Activated CD4-positive, alpha-beta T cell treated with anti-CD3 and anti-CD28 coated beads, Interleukin-10, Interleukin-2, amounts not matched to agents 100 ng/mL and 50 ng/mL, durations not matched to agents 16 hours and 8 hours (primary cell): ENCODE measurements at regions not wholly inside any gene's neighbourhood (a gene's known extent, or its start where the extent isn't known, plus 50 kb on each side); places are given as distances from the start of the nearest gene placed in this dataset.

Source experiments
- DNase-seq: peaks from one replicate; pipeline ENCODE4 v3.0.0-alpha.2; 2020

DNA sequence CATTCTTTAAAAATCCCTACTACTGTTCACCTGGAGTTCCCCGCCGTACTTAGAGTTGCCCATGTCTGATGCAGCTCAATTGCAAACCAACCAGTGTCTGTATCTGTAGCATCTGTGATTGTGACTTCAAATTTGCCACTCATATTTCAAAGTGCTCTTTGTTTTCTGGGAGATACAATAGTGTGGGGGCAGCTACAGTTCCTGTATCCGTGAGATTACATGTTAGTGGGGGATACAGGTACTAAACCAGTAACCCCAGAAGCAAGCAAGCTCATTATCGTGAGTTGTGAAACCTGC, 140.9 kb downstream of the ANKRD60 start:
- DNase-seq, result no peak

DNA sequence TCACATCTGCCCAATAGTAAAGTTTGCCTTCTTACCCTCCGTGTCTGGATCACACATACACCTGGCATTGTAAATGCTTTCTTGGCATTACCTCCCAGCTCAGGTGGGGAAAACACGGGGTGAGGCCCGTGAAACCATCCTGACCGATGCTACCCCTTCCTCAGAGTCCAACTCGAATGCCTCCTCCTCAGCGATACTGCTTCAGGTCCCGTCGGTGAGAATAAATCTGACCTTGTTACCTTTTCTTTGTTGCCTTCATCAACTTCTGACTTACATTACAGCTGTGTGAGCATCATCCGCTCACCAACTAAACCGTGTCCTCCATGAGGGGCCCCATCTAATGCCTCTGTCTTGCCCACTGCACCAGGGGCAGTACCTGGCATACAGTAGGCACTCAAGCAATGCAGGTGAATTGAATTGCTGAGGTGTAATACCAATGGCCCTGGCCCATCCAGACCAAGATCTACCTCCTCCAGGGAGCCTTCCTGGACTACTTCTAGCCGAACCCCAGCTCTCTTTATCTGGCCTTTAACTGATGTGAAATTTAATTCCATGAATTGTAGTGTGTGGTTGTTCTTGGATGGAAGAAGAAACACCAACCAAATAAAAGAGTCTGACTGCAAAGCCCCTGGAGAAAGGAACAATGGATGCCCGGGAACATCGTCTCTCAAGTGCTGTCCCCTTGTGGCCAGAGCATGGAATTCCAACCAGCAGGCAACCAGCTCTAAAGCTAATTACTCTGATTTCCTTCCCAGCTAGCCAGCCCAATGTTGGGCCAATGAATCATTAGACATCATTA, 141.5 kb downstream of the ANKRD60 start:
- DNase-seq, result peak; percentile 25

DNA sequence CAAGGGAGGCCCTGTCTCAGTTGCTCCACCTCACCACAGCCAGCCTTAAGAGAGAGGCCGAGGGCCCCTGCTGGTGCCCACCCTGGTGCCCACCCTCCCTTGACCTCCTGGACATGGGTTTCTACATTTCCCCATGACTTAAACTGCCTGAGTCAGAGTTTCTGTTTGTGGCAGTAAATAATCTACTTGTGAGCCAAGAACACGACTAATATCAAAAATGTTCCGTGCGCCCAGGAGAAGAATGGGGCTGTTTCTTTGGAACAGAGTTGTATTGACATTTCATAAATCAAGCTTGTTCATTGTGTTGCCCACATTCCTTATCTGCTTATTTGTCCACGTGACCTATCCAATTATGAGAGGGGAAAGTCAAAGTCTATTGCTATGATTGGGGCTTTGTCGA, 143.5 kb downstream of the ANKRD60 start:
- no peak for DNase-seq

DNA sequence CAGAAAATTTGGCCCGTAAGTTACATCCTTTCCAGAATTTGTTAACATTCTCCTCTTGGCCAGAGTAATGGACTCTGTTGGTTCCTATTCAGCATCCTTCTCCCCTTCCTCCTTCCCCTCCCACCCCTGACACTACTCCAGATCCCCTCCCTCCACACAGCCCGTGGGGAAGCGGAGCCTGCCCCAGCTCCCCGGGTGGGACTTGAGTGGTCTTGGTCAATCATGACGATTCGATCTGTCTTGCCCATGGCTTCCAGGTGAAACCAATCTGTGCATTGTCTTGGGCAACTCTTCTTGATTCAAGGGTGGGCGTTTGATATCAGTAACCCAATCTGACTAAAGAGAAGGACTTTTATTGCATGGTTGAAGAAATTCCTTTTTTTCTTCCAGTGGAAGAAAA, 143.9 kb downstream of the ANKRD60 start:
- DNase-seq, result no peak

DNA sequence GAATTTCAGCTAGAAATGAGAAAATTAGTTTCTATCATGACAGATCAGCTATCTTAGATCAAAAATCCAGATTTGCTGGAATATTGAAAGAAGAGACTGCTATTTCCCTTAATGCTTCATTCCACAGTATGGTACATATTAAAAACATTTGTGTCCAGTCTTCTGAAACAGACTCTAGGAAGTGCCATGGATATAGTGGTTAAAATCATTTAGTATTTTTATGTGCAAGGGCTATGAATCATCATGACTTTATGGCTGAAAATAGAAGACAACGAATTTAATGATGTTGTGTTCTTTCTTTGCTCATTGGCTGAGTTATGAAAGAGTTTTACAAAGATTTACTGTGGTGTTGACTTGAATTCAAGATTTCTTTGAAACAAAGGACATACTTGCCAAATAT, 146.6 kb downstream of the ANKRD60 start:
- no peak for DNase-seq

DNA sequence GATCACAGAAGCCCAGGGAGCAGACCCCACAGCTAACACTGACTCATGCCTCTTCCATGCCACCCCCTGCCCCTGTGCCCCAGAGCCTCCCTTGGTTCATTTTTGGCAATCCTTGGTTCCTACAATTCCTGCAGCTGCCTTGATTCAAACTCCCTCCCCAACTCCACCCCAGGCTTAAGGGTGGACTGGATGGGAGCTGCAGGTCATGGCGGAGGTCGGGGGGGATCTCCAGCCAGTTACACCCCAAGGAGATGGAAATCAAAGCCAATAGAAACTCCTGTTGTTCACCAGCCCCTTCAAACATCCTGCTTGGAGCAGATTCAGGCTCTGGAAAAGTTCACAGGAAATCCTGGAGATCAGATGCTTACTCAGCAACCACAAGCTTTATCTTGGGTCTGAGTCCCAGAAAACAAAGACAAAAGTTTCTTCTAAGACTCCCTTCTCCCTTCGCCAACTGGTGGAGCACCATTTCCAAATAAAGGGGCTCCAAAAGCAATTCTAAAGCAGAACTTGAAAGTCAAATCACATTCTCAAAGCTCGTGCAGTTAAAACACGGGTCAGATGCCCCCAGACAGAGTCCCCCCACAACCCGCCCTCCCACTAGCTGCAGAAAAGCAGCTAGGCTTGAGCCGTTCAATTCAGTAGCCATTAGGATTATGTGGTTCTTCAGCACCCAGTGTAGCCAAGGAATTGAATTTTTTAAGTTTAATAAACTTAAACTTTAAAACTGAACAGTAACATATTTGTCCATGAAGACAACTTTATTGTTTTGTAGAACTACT, 149.5 kb downstream of the ANKRD60 start:
- no peak for DNase-seq

DNA sequence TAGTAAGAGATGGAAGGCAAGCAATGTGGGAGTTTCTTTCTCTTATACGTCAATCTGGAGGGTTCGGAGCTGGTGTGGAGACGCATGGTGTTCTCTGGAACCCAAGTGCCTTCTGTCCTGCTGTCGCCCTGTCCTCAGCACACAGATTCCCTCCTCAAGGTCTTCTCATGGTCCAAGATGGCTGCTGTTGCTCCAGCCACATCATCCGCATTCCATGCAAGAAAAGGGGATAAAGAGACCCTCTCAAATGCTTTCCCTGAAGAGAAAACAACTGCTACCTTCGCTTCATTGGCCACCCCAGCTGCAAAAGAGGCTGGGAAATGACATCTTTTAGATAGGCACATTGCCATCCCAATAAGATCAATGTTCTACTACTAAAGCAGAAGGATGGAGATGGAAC, 151.2 kb downstream of the ANKRD60 start:
- no peak for DNase-seq

DNA sequence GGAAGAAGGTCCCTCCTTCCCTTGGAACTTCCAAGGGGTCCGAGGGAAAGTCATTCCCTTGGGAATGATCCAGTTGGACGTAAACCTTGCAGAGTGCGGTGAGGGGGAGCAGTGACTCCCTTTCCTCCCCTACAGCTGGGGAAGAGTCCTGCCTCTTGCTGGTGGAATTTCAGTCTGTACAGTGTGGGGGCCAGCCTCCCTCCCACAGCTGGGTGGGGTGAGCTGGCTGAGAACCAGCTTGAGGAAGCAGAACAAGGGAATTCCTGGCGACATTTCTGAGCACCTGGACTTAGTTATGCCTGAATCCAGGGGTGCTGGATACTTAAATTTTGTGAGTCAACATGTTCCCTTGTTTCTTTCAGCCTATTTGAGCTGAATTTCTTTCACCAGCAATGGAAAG, 152.0 kb downstream of the ANKRD60 start:
- DNase-seq, result no peak

DNA sequence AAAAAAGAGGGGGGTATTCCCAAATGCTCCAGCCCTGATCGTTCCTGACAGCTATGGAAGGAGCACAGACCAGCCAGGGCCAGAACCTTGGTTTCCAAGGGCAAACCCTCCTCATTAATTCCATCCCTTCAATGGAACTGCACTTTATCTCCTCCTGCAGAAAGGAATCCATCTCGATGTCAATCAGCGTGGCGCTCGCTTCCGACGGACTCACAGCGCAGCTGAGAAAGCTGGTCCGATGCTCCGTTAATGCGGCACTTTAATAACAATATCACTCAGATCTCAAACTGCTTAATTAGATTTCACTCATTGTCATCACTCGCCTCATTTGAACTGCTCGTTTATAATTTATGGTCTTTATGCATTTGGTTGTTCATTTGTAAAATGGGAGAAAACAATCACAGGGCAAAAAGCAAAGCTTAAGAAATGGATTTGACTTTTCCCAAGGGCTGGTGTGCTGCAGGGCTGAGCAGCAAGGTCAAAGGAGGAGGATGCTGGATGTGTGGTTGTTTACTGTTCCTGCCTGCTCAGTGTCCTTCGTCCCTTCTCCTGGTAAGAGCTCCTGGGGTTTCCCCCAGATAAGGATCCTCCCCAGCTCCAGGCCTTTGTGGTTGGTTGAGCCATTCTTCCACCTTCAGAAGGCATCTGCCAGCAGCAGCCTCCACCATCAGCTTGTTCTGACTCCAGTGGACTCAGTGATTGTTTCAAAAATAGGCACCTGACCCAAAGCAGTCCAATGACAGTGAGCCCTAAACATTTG, 152.7 kb downstream of the ANKRD60 start:
- no peak for DNase-seq

DNA sequence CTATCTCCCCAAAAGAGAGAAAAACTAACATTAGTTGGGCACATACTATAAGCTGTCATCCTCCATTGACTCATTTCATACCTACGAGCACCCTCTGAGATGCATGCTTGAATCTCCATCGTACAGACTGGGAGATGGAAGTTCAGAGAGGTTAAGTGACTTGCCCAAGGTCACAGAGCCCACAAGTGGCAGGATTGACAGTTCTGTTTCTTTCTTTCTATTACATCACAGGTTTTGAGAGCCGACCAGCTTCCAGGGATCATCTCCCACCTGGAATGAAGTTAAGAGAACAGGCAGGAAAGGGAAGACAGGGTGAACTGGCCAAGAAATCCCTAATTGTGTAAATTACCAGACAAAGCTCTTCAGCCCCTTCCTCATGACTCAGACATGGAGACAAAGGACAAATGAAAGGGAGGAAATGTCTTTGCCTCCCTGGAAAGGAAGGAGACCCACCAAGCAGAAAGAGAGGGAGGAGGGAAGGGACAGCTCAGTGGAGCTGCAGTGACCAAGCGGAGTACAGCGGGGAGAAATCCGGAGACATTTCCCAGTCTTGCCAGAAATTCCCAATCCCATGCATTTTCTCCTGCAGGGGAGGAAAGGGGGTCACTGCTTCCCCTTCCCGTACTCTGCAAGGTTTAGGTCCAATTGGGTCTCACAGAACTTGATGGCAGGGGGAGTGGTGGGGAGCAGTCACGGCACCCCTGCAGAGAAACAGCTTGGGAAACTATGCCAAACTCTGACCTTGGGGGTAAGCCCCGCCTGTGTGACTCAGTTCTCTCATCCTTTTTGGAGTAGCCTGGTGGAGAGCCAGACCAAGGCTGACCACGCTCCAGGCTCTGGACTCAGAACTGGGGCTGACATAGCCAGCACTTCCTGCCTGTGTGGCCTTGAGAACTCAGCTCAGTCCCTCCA, 154.3 kb downstream of the ANKRD60 start:
- no peak for DNase-seq

DNA sequence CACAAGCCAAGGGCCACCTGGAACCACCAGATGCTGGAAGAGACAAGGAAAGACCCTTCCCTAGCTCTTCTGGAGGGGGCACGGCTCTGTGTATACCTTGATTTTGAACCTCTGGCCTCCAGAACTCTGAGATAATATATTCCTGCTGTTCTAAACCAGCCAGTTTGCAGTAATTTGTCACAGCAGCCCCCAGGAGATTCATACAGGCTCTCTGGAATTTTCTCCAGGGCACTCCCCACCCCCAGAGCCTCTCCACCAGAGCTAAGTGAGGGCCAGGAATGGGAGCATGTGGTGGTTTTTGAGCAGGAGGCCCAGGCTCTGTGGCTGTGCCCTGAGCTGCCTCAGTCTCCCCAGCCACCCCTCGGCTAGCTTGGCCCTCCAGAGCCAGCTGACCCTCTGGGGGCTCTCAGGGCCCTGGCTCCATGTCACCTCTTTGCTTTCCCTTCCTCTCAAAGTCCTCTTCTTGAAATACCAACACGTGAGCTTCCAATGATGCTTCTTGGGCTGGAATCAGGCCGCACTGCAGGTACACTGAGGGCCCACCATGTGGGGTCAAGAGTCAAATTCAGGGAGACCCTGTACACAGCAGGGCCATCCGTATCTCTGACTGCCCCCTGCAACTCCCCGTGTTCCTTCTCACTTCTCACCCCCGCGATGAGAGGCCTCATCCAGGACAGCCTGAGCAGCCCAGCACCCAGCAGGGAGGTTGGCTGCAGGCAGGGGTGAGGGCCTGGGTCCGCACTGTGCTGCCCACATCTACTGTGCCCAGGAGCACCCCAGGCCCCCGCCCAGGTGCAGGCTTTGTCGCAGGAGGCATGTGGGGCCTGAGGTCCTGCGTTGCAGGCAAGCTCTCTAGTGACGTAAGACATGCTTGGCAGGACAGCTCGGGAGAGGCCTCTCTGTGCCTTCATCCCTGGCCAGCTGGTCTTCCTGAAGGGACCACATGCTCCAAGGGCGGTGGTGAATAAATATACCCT, 155.5 kb downstream of the ANKRD60 start:
- DNase-seq, result no peak

DNA sequence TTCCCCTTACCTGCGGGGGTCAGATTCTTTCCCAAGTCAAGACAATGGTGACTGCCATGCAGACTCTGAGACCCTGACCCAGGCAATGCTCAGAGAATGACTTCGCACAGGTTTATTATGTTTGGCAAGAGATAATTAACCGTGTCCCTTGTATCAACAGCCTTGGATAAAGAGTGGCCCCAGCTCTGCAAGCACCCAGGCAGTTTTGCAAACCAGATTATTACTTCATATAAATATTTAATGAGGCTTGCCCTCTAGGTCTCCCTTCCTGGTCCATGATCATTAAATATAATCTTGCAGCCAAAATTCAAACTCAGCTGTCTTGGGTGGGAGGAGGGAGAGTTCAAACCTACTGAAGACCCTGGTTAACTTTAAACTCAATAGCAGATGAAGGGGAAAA, 156.5 kb downstream of the ANKRD60 start:
- no peak for DNase-seq

DNA sequence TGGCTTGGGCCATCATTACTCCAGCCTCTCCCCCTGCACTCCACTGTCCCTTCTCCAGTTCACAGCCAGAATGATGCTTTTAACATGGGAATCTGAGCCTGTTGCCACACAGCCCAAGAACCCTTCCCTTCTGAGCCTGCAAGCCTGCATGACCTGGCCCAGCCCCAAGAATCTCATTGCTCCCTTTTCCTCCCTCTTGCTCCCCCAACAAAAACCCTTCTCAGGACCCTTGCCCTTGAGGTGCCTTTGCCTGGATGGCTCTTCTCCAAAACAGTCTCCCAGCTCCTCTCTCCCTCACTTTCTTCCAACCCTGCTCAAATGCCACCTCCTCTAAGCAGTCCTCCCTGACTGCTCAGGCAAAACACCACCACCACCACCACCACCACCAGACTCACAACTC, 157.2 kb downstream of the ANKRD60 start:
- no peak for DNase-seq

DNA sequence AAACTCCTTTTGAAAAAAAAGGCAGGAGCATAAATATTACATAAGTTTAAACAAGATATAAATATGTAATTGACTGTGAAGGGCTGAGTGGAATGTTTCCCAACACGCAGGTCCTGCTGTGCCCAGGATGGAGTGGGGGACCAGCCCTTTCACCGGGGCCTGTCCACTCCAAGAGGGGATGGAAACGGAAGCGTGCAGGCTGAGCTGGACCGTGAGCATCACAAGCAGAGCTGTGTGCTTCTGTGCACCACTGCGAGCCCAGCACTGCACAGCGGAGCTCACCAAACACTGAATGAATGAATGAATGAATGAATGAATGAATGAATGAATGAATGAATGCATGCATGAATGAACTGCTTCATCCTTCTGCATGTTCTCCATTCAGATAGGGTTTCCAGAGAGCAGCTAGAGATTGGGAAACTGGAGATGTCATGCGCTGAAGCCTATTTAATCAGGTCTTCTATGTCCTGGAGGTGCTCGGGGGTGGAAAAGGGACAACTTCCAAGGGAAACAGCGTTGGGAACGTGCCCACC, 157.7 kb downstream of the ANKRD60 start:
- no peak for DNase-seq

DNA sequence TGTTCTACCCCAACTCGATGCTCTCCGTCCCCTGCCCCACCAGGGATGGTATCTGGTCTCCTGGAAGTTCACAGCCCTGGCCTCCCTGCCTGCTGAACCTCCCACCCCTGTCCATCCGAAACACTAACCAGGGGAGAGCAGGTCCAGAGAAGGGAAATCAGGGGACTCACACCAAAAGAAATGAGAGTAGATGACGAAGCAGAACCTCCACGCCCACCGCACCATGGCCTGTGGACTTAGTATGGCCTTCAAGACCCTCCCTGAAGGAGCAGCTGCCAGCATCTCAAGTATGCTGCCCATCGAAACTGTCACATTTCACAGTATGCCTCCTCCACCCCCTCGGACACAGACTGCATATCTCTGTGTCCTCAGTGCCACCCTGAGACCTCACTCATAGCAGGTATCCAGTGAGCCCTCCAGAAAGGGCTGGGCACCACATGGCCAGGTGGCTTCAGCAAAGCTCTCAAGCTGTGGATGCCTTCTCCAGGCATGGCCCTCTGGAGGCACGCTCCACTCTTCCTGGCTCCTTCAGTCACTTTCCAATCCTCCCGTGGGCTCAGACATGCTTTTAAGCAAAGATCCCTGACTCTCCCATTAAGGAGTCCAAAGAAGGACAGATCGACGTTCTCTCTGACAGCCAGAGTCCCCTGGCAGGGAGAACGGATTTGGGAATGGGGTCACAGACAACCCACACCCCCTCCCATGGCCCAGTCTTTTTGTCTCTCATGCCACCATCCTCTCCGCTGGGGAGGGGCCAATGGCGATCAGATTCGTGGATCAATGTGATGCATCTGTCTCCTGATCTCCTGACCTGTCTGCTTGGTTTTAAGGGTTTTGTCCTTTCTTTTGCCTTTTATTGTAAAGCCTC, 158.4 kb downstream of the ANKRD60 start:
- no peak for DNase-seq

DNA sequence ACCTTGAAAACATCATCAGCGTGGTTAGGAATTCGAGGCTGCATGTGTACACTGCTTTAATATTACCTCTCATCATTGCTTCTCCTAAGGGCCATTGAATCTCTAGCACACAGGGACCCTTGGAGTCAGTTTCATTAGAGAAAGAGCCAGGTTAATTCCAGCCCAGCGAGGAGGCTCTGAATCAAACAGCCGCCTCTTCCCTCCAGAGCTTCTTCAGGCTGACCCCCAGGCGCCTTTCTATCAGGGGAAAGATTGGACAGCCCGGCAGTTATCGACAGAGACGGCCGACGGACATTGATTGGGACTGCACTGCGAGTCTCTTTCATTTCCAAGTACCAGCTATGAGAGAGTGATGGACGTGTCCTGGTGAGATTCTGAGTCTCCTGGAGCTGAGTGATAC, 159.2 kb downstream of the ANKRD60 start:
- no peak for DNase-seq

DNA sequence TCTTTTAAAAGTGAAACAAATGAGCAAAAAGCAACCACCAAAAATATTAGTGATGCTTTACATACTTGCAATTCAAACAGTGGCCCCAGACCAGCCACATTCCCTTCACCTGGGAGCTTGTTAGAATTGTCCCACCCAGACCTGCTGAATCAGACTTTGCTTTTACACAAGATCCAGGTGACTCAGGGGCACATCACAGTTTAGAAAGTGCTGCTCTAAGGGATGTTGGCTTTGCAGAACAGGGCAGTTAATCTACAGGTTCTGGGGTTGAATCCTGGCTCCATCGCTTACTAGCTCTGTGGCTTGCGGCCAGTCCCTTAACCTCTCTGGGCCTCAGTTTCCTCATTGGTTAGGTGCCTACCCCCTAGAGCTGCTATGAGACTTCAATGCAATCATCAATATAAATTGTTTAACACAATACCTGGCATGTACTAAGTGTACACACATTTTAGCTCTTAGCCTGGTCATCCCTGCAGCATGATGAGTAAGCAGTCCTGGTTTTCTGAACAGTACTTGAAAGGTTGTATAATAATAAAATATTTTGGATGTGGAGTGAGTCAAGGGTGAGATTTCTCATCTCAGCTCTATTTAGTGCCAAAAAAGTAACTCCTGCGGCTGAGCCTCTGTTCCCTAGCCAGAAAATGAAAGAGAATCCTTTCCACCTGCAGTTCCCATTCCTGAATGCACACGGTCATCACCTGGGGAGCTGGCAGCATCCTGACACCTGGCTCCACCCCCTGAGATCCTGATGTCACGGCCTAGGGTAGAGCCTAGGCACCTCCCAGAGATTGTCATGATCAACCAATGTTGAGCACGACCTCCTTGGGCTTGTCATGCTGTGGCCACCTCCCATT, 162.7 kb downstream of the ANKRD60 start:
- no peak for DNase-seq

DNA sequence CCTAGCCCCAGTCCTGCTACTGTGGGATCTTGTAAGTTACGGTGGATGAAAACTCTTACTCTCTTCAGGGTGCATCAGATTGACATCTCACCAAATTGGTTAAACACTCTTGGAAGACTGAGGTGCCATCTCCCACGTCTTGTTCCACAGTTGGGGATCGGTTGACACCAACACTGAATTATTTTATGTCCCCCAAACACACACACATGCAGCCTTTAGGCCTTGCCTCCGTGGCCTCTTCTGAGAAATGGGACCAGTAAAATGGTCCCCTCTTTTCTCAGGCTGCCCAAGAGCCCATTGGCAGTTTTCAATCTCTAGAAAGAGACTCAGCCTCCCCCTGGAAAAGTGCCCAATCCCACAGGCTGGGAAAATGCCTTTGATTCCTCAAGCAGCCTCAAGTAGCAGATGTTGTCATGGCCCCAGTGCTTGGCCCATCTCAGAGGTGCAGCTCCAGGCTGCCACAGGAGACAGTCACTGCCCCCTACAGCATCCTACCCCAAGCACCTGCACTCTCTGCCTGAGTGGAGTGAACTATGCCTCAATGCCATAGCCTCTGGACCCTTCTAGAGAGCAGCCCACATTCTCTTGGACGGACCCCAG, 163.9 kb downstream of the ANKRD60 start:
- no peak for DNase-seq

DNA sequence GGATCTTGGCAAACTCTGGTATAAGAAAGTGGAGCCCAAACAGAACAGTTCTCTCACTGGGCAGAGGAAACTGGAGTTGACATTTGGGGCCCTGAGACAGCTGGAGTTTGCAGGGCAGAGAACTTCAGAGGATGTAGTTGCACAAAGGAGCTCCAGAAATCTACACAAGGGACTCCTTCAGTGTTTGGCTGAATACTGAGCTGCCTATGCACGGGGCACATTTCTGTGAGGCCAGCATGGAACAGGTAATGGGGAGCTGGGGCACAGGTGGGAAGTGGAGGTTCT, 169.3 kb downstream of the ANKRD60 start:
- no peak for DNase-seq
